Mesendoderm (in vitro differentiated cells): ENCODE measurements at regions not wholly inside any gene's neighbourhood (a gene's known extent, or its start where the extent isn't known, plus 50 kb on each side); places are given as distances from the start of the nearest gene placed in this dataset.

Source experiments
- DNase-seq: peaks from one replicate; pipeline ENCODE4 v3.0.0; 2013
- H2AK5ac ChIP-seq: 2 replicates; pipeline ENCODE4 v1.6.1; 2013; ENCODE audit warnings: low read length, inconsistent platforms
- H2BK120ac ChIP-seq: 2 replicates; pipeline ENCODE4 v1.6.1; 2013; ENCODE audit warnings: low read depth, mild to moderate bottlenecking, low read length, moderate library complexity, mixed read lengths
- H2BK15ac ChIP-seq: replicated peaks from 2 replicates; pipeline ENCODE4 v1.6.1; 2013; ENCODE audit warnings: low read depth, mild to moderate bottlenecking, moderate library complexity
- H2BK5ac ChIP-seq: 2 replicates; pipeline ENCODE4 v1.6.1; 2013; ENCODE audit warnings: low read length, inconsistent platforms
- H3K18ac ChIP-seq: 2 replicates; pipeline ENCODE4 v1.6.1; 2013; ENCODE audit warnings: mild to moderate bottlenecking, low read length, mixed read lengths
- H3K23ac ChIP-seq: one replicate; pipeline ENCODE4 v1.6.1; 2013; ENCODE audit warnings: low read length
- H3K27ac ChIP-seq: 2 replicates; pipeline ENCODE4 v1.5.1; 2013; ENCODE audit warnings: low read depth, mild to moderate bottlenecking, inconsistent platforms, low read length, moderate library complexity
- H3K27me3 ChIP-seq: 2 replicates; pipeline ENCODE4 v1.6.1; 2013; ENCODE audit warnings: low read length, control low read depth, mild to moderate bottlenecking, inconsistent platforms; ENCODE audit not compliant: insufficient read depth, poor library complexity
- H3K36me3 ChIP-seq: 2 replicates; pipeline ENCODE4 v1.6.1; 2013; ENCODE audit warnings: low read length, inconsistent platforms; ENCODE audit not compliant: control insufficient read depth, insufficient read depth
- H3K4ac ChIP-seq: one replicate; pipeline ENCODE4 v1.6.1; 2013; ENCODE audit warnings: low read depth, mild to moderate bottlenecking, low read length, moderate library complexity
- H3K4me1 ChIP-seq: 2 replicates; pipeline ENCODE4 v1.6.1; 2013; ENCODE audit warnings: low read depth, low read length, inconsistent platforms; ENCODE audit not compliant: control insufficient read depth
- H3K4me2 ChIP-seq: 2 replicates; pipeline ENCODE4 v1.6.1; 2013; ENCODE audit warnings: low read length
- H3K4me3 ChIP-seq: 2 replicates; pipeline ENCODE4 v1.5.1; 2013; ENCODE audit warnings: mild to moderate bottlenecking, low read length
- H3K56ac ChIP-seq: one replicate; pipeline ENCODE4 v1.6.1; 2013; ENCODE audit warnings: low read length
- H3K79me1 ChIP-seq: 2 replicates; pipeline ENCODE4 v1.6.1; 2013; ENCODE audit warnings: low read length, inconsistent platforms
- H3K79me2 ChIP-seq: 2 replicates; pipeline ENCODE4 v1.6.1; 2013; ENCODE audit warnings: mild to moderate bottlenecking, low read length; ENCODE audit not compliant: control insufficient read depth, insufficient read depth
- H3K9ac ChIP-seq: 2 replicates; pipeline ENCODE4 v1.6.1; 2013; ENCODE audit warnings: low read length, inconsistent platforms
- H4K5ac ChIP-seq: one replicate; pipeline ENCODE4 v1.6.1; 2013; ENCODE audit warnings: low read length
- H4K8ac ChIP-seq: one replicate; pipeline ENCODE4 v1.6.1; 2013; ENCODE audit warnings: low read depth, mild to moderate bottlenecking, control low read depth, low read length, moderate library complexity
- WGBS: extraction: QIAGEN DNeasy Blood & Tissue Kit; methylation state at CpG from one replicate; pipeline ENCODE4 v1.1.7; 2013; ENCODE audit warnings: low lambda C conversion rate, missing lambda C conversion rate; ENCODE audit not compliant: insufficient coverage; ENCODE audit errors: extremely low coverage; 5-methylcytosine and 5-hydroxymethylcytosine counted together

DNA sequence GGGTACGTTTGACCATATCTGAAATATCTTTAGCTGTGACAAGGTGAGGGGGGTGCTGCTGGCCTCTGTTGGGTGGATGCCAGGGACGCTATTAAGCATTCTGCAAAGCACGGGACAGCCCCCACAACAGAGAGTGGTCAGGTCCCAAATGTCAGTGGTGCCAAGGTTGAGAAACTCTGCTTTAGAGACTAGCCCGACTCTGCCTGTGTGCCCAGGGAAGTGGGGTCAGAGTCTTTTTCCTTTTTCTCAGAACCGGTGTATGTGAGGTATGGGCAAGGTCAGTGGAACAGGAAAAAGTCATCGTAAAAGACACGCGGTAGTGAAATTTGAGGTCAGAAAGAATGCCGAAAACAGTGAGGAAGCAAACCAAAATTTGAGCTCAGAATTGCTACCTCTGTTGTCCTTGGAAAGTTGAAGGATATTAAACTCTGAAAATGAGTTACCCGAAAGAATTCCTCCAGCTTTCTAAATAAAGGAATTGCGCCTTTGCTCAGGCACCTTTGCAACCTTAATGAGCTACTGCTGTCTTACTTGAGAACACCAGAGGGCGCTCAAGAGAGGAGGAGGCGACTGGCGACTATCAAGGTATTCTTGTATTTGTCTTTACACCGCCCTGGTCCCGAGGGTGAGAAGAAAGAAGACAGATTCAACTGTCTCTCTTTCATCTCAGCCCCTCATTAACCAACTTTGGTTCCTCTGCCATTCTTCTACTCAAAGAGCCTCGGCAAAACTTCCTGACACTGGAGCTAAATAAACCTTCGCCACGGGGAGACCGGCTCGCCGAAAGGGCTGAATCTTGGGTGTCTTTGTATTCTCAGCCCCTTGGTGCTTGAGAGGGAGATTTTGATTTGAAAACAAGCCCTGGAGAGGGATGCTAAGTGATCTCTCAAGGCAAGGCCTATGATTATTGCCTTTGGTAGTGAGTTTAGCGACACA is 85.4 kb upstream of the OLIG2 start:
- Histone ChIP-seq H3K4me1 (no peaks in the 10 kb centered on the region), H2AK5ac (no peak overlapping the region), H3K27ac (no peak overlapping the region), H3K4me3 (no peak overlapping the region), H3K79me2 (no peaks in the 10 kb centered on the region), H4K8ac (no peak overlapping the region), H3K9ac (no peak overlapping the region), H2BK15ac (no peak overlapping the region), H2BK5ac (no peak overlapping the region), H3K36me3 (no peaks in the 10 kb centered on the region), H3K4ac (no peak overlapping the region), H4K5ac (no peak overlapping the region), H3K79me1 (no peaks in the 10 kb centered on the region), H3K18ac (no peak overlapping the region), H3K56ac (no peak overlapping the region), H3K23ac (no peak overlapping the region), H2BK120ac (no peak overlapping the region), H3K4me2 (no peak overlapping the region), H3K27me3 (no peaks in the 10 kb centered on the region)
- no CpG with 5 or more reads among the region's 23 CpGs for WGBS
- peak; percentile 73 for DNase-seq

- no peak overlapping the region for H2AK5ac ChIP-seq
- no peaks in the 10 kb centered on the region for H3K27me3 ChIP-seq
- H3K9ac ChIP-seq: no peak overlapping the region
- H3K23ac ChIP-seq: no peak overlapping the region
- H3K18ac ChIP-seq: no peak overlapping the region
- H3K4me3 ChIP-seq: no peak overlapping the region
- no peaks in the 10 kb centered on the region for H3K79me1 ChIP-seq
- H3K4me2 ChIP-seq: no peak overlapping the region
- H3K4ac ChIP-seq: no peak overlapping the region
- H3K27ac ChIP-seq: no peak overlapping the region
- no peak overlapping the region for H4K8ac ChIP-seq
- DNase-seq: no peak
- H4K5ac ChIP-seq: no peak overlapping the region
- no peaks in the 10 kb centered on the region for H3K36me3 ChIP-seq
- no peak overlapping the region for H2BK120ac ChIP-seq
- no peaks in the 10 kb centered on the region for H3K79me2 ChIP-seq
- no peak overlapping the region for H2BK15ac ChIP-seq
- no peak overlapping the region for H2BK5ac ChIP-seq
- H3K56ac ChIP-seq: no peak overlapping the region
- WGBS: no CpG with 5 or more reads among the region's 2 CpGs
- no peaks in the 10 kb centered on the region for H3K4me1 ChIP-seq
These were observed 84.5 kb upstream of the OLIG2 start for GRCh38 chr21:32941263-32941662.

DNA sequence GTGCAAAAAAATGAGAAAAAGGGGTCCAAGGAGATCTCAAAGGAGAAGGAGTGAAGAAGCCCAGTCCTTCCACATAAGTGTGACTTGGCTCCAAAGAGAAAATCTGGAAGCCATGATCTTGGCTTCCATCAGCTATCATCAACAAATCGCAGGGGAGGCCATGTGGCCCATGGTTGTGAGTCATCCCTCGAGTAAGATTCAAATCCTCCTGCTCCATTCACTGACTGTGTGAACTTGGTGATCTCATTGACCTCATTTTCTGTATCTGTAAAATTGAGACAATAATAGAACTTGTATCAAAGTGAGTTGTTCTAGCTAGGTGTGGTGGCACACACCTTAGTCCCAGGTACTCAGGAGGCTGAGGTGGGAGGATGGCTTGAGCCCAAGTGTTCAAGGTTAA is 79.1 kb upstream of the OLIG2 start:
- H2BK120ac ChIP-seq: no peak overlapping the region
- no peak overlapping the region for H3K56ac ChIP-seq
- H3K79me2 ChIP-seq: no peaks in the 10 kb centered on the region
- no CpG with 5 or more reads among the region's 2 CpGs for WGBS
- H3K36me3 ChIP-seq: no peaks in the 10 kb centered on the region
- H3K79me1 ChIP-seq: no peaks in the 10 kb centered on the region
- no peak overlapping the region for H3K23ac ChIP-seq
- H2BK15ac ChIP-seq: no peak overlapping the region
- no peak overlapping the region for H3K4ac ChIP-seq
- H4K5ac ChIP-seq: no peak overlapping the region
- no peaks in the 10 kb centered on the region for H3K27me3 ChIP-seq
- H3K18ac ChIP-seq: no peak overlapping the region
- no peak overlapping the region for H2BK5ac ChIP-seq
- no peak overlapping the region for H2AK5ac ChIP-seq
- no peak overlapping the region for H3K4me3 ChIP-seq
- H3K9ac ChIP-seq: no peak overlapping the region
- DNase-seq: no peak
- no peak overlapping the region for H3K4me2 ChIP-seq
- H3K27ac ChIP-seq: no peak overlapping the region
- no peak overlapping the region for H4K8ac ChIP-seq
- no peaks in the 10 kb centered on the region for H3K4me1 ChIP-seq

- H2BK5ac ChIP-seq: no peak overlapping the region
- DNase-seq: no peak
- H3K4me3 ChIP-seq: no peak overlapping the region
- H3K56ac ChIP-seq: no peak overlapping the region
- H2BK15ac ChIP-seq: no peak overlapping the region
- WGBS: no CpG with 5 or more reads among the region's 1 CpG
- no peak overlapping the region for H2BK120ac ChIP-seq
- H3K4me1 ChIP-seq: no peaks in the 10 kb centered on the region
- no peak overlapping the region for H3K4ac ChIP-seq
- H3K27me3 ChIP-seq: no peaks in the 10 kb centered on the region
- H2AK5ac ChIP-seq: no peak overlapping the region
- no peak overlapping the region for H4K8ac ChIP-seq
- H3K79me2 ChIP-seq: no peaks in the 10 kb centered on the region
- no peak overlapping the region for H3K27ac ChIP-seq
- H3K79me1 ChIP-seq: no peaks in the 10 kb centered on the region
- no peaks in the 10 kb centered on the region for H3K36me3 ChIP-seq
- H4K5ac ChIP-seq: no peak overlapping the region
- no peak overlapping the region for H3K23ac ChIP-seq
- H3K18ac ChIP-seq: no peak overlapping the region
- H3K4me2 ChIP-seq: no peak overlapping the region
- no peak overlapping the region for H3K9ac ChIP-seq
These were observed 78.0 kb upstream of the OLIG2 start for GRCh38 chr21:32947736-32948135.

- H3K4ac ChIP-seq: no peak overlapping the region
- peak; percentile 39 for DNase-seq
- no peak overlapping the region for H2AK5ac ChIP-seq
- H3K4me1 ChIP-seq: no peaks in the 10 kb centered on the region
- H3K27ac ChIP-seq: no peak overlapping the region
- no peak overlapping the region for H2BK15ac ChIP-seq
- H2BK5ac ChIP-seq: no peak overlapping the region
- no peaks in the 10 kb centered on the region for H3K36me3 ChIP-seq
- no peak overlapping the region for H4K8ac ChIP-seq
- H2BK120ac ChIP-seq: no peak overlapping the region
- no peak overlapping the region for H3K18ac ChIP-seq
- H3K56ac ChIP-seq: no peak overlapping the region
- H4K5ac ChIP-seq: no peak overlapping the region
- no peak overlapping the region for H3K4me3 ChIP-seq
- no peak overlapping the region for H3K9ac ChIP-seq
- WGBS: no CpG with 5 or more reads among the region's 3 CpGs
- H3K4me2 ChIP-seq: no peak overlapping the region
- H3K23ac ChIP-seq: no peak overlapping the region
- no peaks in the 10 kb centered on the region for H3K79me2 ChIP-seq
- H3K27me3 ChIP-seq: no peaks in the 10 kb centered on the region
- H3K79me1 ChIP-seq: no peaks in the 10 kb centered on the region
These were observed 76.0 kb upstream of the OLIG2 start for GRCh38 chr21:32949701-32950100.

DNA sequence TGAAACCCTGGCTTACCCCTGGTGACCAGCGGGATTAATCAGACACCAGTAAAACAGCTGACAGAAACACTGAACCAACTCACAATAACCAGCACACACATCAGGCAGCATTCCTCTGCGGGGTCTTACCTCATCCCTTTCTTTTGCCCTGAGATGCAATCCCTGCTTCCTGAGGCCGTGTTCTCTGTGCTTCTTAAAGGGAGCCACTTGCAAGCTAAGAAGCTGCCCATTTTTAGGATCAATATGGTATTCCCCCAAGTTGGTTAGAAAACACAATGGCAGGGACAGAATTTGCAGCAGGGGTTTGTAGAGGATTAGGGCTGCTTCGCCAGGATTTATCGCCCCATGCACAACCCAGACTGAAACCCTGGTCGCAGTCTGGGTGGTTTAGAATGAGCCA is 74.7 kb upstream of the OLIG2 start:
- no CpG with 5 or more reads among the region's 6 CpGs for WGBS

More for the DNA sequence above, 74.7 kb upstream of the OLIG2 start:
- no peaks in the 10 kb centered on the region for H3K79me1 ChIP-seq
- H3K4me2 ChIP-seq: no peak overlapping the region
- H2BK5ac ChIP-seq: no peak overlapping the region
- no peaks in the 10 kb centered on the region for H3K27me3 ChIP-seq
- H2BK120ac ChIP-seq: no peak overlapping the region
- H4K8ac ChIP-seq: no peak overlapping the region
- DNase-seq: peak; percentile 47
- H3K4me1 ChIP-seq: no peaks in the 10 kb centered on the region
- H3K4ac ChIP-seq: no peak overlapping the region
- no peak overlapping the region for H2BK15ac ChIP-seq
- H3K79me2 ChIP-seq: no peaks in the 10 kb centered on the region
- H3K36me3 ChIP-seq: no peaks in the 10 kb centered on the region
- H4K5ac ChIP-seq: no peak overlapping the region
- H3K18ac ChIP-seq: no peak overlapping the region
- H3K4me3 ChIP-seq: no peak overlapping the region
- no peak overlapping the region for H3K27ac ChIP-seq
- no peak overlapping the region for H2AK5ac ChIP-seq
- no peak overlapping the region for H3K9ac ChIP-seq
- no peak overlapping the region for H3K23ac ChIP-seq
- no peak overlapping the region for H3K56ac ChIP-seq
